DMS53 treated with DMSO at 0.1 percent for 48 hours (cell line): ENCODE measurements at regions not wholly inside any gene's neighbourhood (a gene's known extent, or its start where the extent isn't known, plus 50 kb on each side); places are given as distances from the start of the nearest gene placed in this dataset.
A peak's percentile ranks its signal among the peaks of the same experiment; 100 is the strongest.

Experiments used
- DNase-seq: peaks from one replicate; lab custom pipeline; 2025; ENCODE audit not compliant: unreplicated experiment; lab: John Stamatoyannopoulos, UW

DNA sequence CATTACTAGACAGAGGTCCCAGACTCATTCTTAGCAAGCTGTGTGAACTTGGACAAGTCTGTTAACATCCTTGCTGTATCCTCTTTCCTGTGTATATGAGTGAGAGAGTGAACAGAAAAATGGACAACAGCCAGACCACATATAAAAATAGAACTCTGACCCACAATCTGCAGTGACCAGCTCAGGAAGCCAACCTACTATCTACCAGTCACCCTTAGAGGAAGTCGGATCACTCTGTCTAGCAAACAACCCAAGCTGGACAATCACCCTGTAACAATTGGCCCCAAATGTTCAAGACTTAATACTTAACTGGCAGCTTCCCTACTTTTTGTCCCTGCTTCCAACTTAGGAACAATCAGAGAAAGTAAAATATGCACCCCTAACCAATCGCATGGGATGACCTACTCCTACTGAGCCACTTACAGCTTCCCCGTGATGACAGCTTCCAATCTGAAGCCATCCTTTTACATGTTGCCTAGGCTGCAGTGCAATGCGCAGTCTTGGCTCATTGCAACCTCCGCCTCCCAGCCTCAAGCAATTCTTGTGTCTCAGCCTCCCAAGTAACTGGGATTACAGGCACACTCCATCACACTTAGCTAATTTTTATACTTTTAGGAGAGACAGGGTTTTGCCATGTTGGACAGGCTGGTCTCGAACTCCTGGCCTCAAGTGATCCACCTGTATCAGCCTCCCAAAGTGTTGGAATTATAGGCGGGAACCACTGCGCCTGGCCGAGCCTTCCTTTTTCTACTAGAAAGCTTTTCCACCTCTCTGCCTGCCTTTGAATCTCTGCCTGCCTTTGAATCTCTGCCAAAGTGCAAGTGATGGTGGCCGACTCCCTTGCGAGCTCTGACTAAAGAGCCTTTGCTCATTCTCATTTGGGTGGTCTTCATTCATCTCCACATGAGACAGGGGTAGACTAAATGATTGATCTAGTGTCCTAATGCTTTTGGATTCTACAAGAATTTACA, 158.3 kb upstream of the NDUFV2 start:
- no peak for DNase-seq

DNA sequence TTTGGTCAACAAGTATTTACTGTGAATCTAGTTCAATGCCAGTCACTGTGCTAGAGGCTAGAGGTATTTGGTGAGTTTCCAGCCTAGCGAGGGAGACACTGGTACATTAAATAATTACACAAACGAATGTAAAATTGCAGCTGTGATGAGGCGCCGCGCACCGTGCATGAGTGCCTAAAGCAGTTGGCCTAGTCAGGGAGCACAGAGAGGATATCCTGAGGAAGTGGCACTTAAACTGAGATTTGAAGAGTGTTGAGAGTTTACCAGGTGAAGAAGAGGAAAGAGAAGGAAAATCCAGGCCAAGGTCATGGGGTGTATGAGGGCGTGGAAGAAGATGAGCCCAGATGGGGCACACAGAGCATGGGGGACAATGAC, 157.6 kb upstream of the NDUFV2 start:
- DNase-seq: no peak

DNA sequence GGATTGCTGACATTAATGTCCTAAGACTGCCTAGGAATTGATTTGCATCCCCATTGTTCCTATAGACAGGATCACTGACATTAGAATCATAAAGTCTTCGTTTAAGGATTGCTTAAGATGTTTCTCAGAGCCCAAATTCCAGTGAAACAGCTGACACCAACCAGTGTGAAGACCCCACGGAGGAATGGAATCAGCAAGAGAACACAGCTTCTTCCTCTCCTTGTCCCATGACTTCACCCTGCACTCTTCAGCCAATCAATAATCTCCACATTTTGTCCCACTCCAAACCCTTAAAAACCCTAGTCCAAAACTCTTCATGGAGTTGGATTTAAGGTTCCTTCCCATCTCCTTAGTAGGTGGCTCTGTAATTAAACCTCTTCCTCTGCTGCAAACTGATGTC, 157.0 kb upstream of the NDUFV2 start:
- DNase-seq: no peak

GRCh38 chr18:8946066-8946838, 156.2 kb upstream of the NDUFV2 start:
- no peak for DNase-seq

DNA sequence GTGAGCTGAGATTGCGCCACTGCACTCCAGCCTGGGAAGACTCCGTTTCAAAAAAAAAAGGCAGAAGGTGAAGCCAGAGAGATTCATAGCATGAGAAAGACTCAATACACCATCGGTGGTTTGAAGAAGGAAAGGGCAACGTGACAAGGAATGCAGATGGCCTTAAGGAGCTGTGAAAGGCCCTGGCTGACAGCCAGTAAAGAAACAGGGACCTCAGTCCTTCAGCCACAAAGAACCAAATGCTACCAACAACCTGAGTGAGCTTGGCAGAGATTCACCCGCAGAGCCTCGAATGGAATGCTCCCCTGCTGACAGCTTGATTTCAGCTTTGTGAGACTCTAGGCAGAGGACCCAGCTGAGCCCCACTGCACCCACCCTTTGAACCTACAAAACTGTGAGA, 154.9 kb upstream of the NDUFV2 start:
- DNase-seq: no peak

- no peak for DNase-seq
These were observed 154.5 kb upstream of the NDUFV2 start for GRCh38 chr18:8948011-8948410.

DNA sequence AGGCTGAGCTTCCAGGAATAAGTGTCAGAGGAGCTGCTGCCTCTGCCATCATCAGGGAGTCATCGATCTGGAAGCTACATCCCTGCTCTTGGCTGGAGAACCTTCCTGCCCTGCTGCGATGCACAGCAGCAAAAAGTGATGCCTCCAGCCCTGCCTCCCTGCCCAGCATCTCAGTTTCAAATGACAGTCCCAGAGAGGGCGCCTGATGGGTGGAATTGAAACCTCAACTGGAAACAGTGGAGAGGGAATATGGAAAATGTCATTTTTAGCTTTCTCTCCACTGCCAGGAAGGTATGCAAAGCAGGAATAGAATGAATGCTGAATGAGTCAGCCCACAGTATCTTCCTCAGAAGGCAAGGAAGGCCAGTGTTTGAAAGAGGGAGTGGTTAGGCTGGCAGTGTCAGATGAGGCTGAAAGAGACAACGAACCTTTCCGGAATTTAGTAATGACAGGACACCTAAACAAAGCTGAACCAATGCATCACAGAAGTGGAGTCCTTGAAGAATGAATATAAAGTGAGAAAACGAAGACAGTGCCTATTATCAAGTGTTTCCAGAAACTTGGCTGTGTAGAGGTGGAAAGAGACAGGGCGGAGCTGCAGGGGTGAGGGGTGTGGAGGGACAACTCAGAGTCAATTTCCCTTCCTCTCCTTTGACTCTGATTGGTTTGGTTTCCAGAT, 153.9 kb upstream of the NDUFV2 start:
- DNase-seq: peak; percentile 6

GRCh38 chr18:8949206-8949605, 153.3 kb upstream of the NDUFV2 start:
- DNase-seq: peak; percentile 73

DNA sequence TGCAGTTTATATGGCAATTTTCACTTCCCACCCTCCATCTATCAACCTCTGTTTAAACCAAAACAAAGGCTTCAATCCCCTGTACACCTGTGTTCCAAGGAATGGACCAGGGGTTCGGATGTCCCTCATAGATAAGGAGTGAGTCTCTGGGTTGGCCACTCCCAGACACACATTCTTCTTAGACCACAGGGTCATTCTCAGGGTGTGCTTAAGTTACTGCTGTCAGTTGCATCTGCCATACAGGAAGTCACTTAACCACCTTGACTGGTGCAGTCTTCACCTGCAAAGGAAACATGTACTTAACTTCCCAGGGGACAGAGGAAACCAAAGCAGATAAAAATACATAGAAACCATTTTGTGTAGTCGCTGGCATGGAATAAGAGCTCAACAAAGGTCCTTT, 151.0 kb upstream of the NDUFV2 start:
- DNase-seq: no peak

DNA sequence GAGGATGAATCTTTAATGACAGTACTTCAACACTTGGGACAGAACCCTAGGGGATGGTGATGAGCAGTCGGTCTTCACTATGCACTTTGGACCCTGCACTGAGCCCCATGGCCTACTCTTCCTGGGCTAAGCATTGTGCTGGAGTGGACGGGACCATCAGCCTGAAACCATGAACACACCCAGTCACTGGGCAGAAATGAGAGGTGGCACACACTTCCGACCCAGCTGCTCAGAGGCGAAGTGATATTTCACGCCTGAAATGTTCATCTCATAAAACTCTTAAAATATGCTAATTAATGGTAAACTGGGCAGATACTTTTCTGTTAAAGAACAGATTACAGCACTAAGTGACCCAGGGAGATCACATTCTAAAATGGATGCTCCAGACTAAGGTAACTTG, 150.3 kb upstream of the NDUFV2 start:
- no peak for DNase-seq

DNA sequence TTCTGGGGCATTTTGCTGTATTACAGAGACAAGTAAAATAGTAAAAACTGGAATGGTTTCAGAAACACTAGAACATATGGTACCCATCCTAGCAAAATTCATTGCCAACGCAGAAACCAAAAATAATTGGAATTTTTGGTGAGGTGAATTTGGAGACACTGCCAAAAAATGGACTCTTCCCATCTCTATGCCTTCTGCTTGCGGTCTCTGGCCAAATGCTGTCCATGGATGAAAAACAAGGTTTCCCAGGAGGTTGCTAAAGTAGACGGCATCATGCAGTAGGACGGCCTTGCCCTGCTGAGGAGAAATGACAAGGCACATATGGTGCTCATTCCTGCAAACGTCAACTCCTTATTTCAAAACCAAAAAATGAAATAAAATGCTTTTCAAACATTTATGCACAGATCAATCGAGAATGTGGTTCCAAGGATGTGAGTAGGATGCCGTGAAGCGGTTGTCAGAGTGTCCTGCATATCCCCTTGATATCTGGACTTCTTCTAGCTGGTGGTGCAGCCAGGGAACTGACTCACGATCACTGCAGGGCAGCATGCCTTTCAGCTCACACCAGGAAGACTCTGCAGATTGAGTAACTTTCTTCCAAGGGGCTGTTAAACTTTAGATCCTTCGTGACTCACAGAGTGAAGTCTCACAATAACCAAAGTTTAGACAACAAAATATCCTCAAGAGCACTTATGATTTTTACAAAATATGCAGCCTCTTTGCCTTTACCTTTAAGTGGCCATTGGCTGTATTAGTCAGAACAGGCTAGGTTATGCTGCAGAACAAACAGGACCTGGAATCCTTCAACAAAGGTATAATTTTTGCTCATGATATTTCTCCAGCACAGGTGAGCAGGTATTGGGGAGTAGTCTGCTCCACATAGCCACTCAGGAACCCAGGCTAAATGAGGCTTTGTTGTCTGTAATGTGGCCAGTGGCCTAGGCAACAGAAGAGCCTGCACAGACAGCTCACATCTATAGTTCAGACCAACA, 149.4 kb upstream of the NDUFV2 start:
- DNase-seq: no peak

GRCh38 chr18:8957731-8958130, 144.8 kb upstream of the NDUFV2 start:
- no peak for DNase-seq

DNA sequence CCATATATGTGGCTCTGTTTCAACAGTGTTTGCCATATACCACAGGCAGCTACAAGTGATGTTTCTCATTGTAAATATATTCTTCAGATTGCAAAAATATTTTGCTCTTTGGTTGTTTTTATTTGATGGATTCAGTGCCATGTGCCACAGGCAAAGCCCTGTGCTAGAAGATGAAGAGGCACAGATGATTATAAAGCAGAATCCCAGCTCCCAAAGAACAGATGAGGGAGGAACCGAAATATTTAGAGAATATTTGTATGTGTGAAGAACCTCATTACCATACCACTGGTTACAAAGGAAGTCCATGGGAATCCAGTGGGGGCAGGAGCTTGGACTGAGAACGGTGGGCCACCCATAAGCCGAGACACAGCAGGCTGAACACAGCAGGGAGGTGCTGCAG, 143.8 kb upstream of the NDUFV2 start:
- DNase-seq: no peak

- DNase-seq: no peak
These were observed 142.9 kb upstream of the NDUFV2 start for GRCh38 chr18:8959551-8960135.

GRCh38 chr18:8960740-8961657, 141.5 kb upstream of the NDUFV2 start:
- no peak for DNase-seq

- no peak for DNase-seq
These were observed 140.2 kb upstream of the NDUFV2 start for GRCh38 chr18:8962192-8962779.

GRCh38 chr18:8962855-8963635, 139.5 kb upstream of the NDUFV2 start:
- DNase-seq: no peak

- no peak for DNase-seq
These were observed 138.6 kb upstream of the NDUFV2 start for GRCh38 chr18:8963876-8964275.
